K562 (cell line): ENCODE measurements at regions not wholly inside any gene's neighbourhood (a gene's known extent, or its start where the extent isn't known, plus 50 kb on each side); places are given as distances from the start of the nearest gene placed in this dataset.

Source experiments
- ARID3A ChIP-seq: IDR thresholded peaks from 2 replicates; pipeline ENCODE4 v1.6.1; 2012; ENCODE audit warnings: low read depth, low read length, improper control_type of control experiment, borderline replicate concordance
- ETS1 ChIP-seq: conservative IDR thresholded peaks from 2 replicates; pipeline ENCODE4 v1.6.1; 2011; ENCODE audit warnings: low read depth, mild to moderate bottlenecking, low read length; ENCODE audit not compliant: control insufficient read depth
- GATAD2A ChIP-seq: fragments of 450-650 bp; IDR thresholded peaks from 2 replicates; pipeline ENCODE4 v1.6.1; 2017
- KDM4B ChIP-seq, 2 experiments: fragments of 450-650 bp in 1 of 2; sonication (generic) in 1 of 2; IDR thresholded peaks; 2 replicates each; pipeline ENCODE4 v1.6.1; 2016 to 2017; ENCODE audit warnings: borderline replicate concordance in 2 of 2, antibody characterized with exemption in 1 of 2, low read depth in 1 of 2, mild to moderate bottlenecking in 1 of 2
- NRF1 ChIP-seq, 2 experiments: fragments of 450-650 bp; IDR thresholded peaks in 1 of 2; conservative IDR thresholded peaks in 1 of 2; 2 replicates each; pipeline ENCODE4 v1.6.1; 2014; ENCODE audit warnings: mild to moderate bottlenecking in 2 of 2
- PBX2 ChIP-seq, 2 experiments: IDR thresholded peaks in 1 of 2; conservative IDR thresholded peaks in 1 of 2; 2 replicates each; pipeline ENCODE4 v1.6.1; 2016; ENCODE audit warnings: low read depth in 2 of 2, mild to moderate bottlenecking in 1 of 2, missing compliant biosample characterization in 1 of 2, missing genetic modification characterization in 1 of 2, moderate library complexity in 1 of 2
- POLR3A ChIP-seq: IDR thresholded peaks from 2 replicates; pipeline ENCODE4 v1.6.1; 2011; ENCODE audit warnings: borderline replicate concordance, mild to moderate bottlenecking, moderate library complexity; ENCODE audit not compliant: insufficient read length, insufficient read depth; ENCODE audit errors: extremely low read depth
- RFX7 ChIP-seq: fragments of 250-450 bp; sonication (Bioruptor Pico); IDR thresholded peaks from 2 replicates; pipeline ENCODE4 v1.5.1; 2021; ENCODE audit warnings: mild to moderate bottlenecking
- SAFB2 ChIP-seq: fragments of 200-400 bp; formaldehyde crosslinking; IDR thresholded peaks from 2 replicates; pipeline ENCODE4 v1.6.1; 2018; ENCODE audit warnings: borderline replicate concordance, low read length, low read depth, moderate library complexity; ENCODE audit not compliant: severe bottlenecking
- SLC30A9 ChIP-seq: fragments of 250-450 bp; sonication (Bioruptor Pico); IDR thresholded peaks from 2 replicates; pipeline ENCODE4 v1.8.0; 2022; ENCODE audit warnings: mild to moderate bottlenecking, moderate library complexity
- ZNF311 ChIP-seq: fragments of 250-450 bp; sonication (Bioruptor Pico); IDR thresholded peaks from 2 replicates; pipeline ENCODE4 v1.4.0; 2020; ENCODE audit warnings: mild to moderate bottlenecking, moderate library complexity
- ZNF324 ChIP-seq: fragments of 250-450 bp; sonication (Bioruptor Pico); IDR thresholded peaks from 2 replicates; pipeline ENCODE4 v1.4.0; 2020; ENCODE audit warnings: mild to moderate bottlenecking
- ZNF609 ChIP-seq: sonication (generic); formaldehyde crosslinking; IDR thresholded peaks from 2 replicates; pipeline ENCODE4 v1.8.1; 2023; ENCODE audit warnings: missing genetic modification reagents, mild to moderate bottlenecking, borderline replicate concordance
- ZNF639 ChIP-seq, 2 experiments: fragments of 200-800 bp in 1 of 2; sonication (Bioruptor generic) in 1 of 2; sonication (generic) in 1 of 2; formaldehyde crosslinking in 1 of 2; IDR thresholded peaks in 1 of 2; conservative IDR thresholded peaks in 1 of 2; 2 replicates each; pipeline versions ENCODE4 v1.5.0 to v1.6.1; 2016 to 2020; ENCODE audit warnings: missing compliant biosample characterization in 1 of 2, missing genetic modification characterization in 1 of 2, missing genetic modification reagents in 1 of 2

DNA sequence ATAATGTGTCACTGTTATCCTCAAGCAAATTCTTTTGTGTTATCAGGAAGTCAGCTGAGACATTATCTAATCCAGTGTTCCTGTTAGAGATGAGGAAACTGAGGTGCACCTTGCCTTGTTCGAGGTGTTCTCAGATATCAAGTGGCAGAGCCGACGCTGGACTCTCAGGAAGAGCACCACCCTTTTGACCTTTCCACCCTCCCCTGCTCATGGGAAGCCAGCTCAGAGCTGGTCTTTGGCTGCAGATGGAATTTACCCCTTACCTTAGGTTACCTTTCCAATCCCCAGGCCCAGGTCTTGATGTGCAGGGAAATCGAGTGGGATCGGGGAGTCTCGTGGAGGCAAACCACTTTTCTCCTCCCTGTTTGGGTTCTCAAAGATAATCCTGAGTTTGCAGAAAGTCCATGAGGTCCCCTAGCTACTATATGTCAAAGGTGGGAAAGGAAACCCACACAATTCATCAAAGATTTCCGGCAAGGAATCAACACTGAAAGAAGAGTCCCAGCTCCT is 62.9 kb upstream of the PIM1 start (continued):
- TF ChIP-seq SAFB2: no peak
- TF ChIP-seq ZNF324 (CRISPR knock-in tag): no peak
- TF ChIP-seq ZNF639 (CRISPR knock-in tag; conservative IDR thresholded peaks at IDR 0.05 in 1 of 2, IDR thresholded peaks at IDR 0.05 in 1 of 2): no peak
- no peak for TF ChIP-seq ARID3A
- no peak for TF ChIP-seq SLC30A9
- no peak for TF ChIP-seq RFX7 (CRISPR knock-in tag)
- no peak for TF ChIP-seq ZNF609 (CRISPR knock-in tag)
- TF ChIP-seq GATAD2A: no peak
- no peak for TF ChIP-seq ZNF311 (CRISPR knock-in tag)
- no peak for TF ChIP-seq NRF1 (conservative IDR thresholded peaks at IDR 0.05 in 1 of 2, IDR thresholded peaks at IDR 0.05 in 1 of 2)
- TF ChIP-seq PBX2 (CRISPR knock-in tag; IDR thresholded peaks at IDR 0.05; ENCODE audit: low read depth): no peak
- no peak for TF ChIP-seq PBX2 (tag; conservative IDR thresholded peaks at IDR 0.05; ENCODE audit: low read depth)
- TF ChIP-seq ETS1: no peak
- TF ChIP-seq POLR3A: no peak
- TF ChIP-seq KDM4B (IDR thresholded peaks at IDR 0.05; ENCODE audit: borderline replicate concordance in 2 of 2, low read depth in 1 of 2): no peak
